NCI-H2029 treated with DMSO at 0.1 percent for 48 hours (cell line): ENCODE measurements at regions not wholly inside any gene's neighbourhood (a gene's known extent, or its start where the extent isn't known, plus 50 kb on each side); places are given as distances from the start of the nearest gene placed in this dataset.
"Not testable (repeated sequence)": the region's sequence is repeated elsewhere in the genome, so short reads cannot be mapped to it uniquely, and the experiment has no call there.

Experiments
- DNase-seq: peaks from one replicate; lab custom pipeline; 2025; lab: John Stamatoyannopoulos, UW

DNA sequence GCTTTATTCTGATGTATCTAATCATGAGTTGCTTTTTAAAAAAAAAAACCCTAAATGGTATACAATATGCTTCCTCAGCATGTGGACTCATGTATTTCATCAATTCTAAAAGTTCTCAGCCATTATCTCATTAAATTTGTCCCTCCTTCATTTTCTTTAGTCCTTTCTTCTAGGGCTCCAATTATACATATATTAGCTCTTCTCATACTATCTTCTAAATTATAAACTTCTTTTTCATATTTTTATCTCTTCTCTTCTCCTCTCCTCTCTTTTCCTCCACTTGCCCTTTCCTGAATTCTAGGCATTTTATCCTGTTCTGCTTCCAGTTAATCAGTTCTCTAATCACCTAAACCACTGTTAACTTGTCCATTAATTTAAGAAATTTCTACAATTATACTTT, 55.0 kb upstream of the IL33 start:
- no peak for DNase-seq

DNA sequence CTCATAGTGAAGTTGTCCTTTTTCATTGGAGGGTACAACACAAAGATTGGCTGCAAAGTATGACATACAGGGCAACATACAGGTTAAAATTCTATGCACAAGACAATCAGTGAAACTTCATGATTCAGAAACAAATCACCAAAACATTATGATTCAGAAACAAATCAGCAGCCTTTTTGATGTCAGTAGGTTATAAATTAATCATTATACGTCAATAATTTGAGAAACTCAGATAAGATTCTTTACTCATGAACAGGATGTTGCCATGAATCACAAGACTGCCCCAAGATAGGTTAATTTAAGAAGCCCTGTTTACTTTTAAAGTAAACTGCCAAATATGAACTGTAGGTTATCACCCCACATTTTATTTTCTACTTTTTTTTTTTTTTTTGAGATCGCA, 62.2 kb upstream of the IL33 start:
- no peak for DNase-seq

DNA sequence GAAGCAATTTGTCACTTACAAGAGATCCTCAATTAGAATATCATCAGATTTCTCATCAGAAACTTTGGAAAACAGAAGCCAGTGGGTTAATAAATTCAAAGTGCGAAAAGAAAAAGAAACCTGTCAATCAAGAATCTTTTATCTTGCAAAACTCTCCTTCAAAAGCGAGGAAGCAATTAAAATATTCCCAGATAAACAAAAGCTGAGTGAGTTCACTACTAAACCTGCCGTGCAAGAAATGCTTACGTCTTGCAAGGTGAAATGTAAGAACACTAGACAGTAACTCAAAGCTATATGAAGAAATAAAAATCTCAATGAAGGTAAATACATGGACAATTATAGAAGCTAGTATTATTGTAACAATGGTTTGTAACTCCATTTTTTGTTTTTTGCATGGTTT, 62.8 kb upstream of the IL33 start:
- no peak for DNase-seq

DNA sequence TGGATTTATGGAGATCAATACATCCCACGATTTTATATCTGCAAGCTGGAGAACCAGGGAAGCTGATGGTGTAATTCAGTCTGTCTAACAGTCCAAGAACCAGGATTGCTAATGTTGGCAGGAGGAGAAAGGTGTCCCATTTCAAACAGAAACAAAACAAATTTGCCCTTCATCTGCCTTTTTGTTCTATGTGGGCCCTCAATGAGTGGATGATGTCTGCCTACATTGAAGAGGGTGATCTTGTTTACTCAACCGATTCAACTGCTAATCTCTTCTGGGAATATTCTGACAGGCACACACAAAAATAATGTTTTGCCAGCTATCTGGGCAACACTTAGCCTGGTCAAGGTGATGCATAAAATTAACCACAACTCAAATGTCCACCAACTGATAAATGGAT, 65.1 kb upstream of the IL33 start:
- peak; percentile 76 for DNase-seq

DNA sequence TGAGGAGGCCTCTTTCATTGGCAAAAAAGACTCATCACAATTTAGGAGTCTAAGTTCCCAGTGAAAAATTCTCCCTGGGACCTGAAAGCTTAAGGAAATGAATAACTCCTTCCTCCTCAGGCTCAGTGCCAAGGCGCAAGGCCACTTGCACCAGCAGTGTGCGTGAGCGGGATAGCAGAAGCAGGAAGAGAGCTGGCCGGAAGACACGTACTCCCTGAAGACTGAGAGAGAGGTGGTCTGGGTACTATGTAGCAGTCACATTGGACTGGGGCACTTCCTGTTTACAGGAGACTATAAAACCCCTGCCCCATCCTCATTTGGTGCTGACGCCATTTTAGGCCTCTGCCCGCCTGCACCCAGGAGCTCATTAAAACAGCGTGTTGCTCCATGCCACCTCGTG, 66.3 kb upstream of the IL33 start:
- no peak for DNase-seq

DNA sequence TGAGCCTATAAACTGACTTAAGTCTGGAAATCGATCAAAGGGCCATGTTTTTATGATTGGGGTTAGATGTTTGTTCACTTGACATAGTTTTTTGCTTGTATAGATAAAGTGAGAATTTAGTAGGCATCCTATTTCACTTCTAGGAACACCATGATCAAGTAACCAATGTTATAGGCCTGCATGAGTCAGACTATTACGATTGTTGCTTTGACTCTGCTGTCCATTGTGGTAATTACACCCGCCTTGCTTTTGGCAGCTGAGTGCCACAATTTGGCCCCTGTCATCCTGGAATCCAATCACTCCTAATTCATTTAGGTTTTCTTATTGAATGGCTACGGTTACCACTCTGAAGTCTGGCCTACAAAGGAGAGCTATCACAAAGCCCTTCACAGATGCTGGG, 67.8 kb upstream of the IL33 start:
- no peak for DNase-seq

DNA sequence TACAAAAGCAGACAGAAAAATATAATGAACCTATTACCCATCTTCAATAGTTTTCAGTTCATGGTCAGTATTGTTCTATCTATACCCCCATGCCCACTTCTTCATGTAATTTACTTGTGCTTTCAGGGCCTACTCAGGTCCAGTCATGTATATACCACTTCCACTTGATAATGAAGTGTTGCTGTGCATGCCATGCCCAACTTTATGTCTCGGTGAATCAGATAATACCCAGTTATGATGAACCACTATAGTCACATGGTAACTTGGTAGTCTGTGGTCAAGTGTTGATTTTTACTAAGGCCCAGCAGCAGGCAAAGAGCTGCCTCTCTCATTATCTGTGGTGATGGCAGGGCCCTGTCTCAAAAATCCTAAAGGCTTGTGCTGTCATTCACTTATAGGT, 70.7 kb upstream of the IL33 start:
- no peak for DNase-seq

DNA sequence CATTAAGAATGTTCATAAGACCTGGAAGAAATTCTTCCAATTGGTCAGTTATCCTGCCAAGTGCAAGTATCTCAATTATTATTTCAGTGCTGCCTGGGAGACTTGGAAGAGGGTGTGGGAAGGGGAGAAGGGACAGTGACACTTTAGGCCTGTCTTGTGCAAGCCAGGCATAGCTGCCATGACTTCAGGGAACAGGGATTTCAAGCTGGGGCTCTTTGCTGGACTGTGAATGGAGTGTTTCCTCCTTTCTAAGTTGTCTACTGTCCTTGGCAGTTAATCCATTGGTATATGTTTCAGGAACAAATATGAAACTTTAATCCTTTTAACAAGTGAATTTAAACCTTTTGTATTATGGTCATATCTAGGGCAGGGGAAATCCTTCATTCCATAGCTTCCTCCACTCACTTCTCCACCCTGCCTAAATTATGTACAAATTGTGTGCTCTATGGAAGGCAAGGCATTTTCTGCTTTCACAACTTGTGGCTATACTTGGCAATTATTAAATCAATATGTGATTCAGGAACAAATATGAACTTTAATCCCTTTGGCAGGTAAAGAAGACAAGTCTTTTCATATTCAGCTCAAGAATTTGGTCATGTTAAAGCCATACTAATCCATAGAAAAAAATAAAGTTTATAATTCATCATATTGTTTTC, 72.7 kb upstream of the IL33 start:
- no peak for DNase-seq

DNA sequence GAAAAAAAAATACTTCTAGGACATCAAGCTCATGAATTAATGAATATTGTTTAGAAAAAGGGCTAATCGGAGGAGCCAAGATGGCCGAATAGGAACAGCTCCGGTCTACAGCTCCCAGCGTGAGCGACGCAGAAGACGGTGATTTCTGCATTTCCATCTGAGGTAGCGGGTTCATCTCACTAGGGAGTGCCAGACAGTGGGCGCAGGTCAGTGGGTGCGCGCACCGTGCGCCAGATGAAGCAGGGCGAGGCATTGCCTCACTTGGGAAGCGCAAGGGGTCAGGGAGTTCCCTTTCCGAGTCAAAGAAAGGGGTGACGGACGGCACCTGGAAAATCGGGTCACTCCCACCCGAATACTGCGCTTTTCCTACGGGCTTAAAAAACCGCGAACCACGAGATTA, 79.8 kb upstream of the IL33 start:
- DNase-seq: not testable (repeated sequence)

DNA sequence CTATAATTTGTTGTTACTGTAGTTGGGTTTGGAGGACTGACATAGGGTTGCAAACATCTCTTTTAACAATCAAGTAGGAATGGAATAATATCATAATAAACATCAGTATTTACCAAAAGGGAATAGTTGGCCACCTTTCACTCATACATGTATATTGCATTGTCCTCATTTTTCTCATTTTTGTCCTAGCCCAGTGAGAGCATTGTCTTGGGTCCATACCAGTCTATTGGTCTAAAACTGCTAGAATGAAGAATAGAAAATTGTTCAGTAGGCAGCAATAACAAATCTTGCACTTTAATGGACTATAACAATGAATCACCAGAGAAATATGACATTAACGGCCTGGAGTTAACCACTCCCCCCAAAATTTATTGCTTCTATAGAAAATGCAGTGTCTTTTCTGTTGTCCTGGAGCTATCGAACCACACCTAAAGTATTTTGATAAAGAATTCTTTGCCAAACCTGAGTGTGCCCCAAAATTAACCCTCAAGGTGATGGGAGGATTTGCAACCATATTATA, 80.9 kb upstream of the IL33 start:
- no peak for DNase-seq

DNA sequence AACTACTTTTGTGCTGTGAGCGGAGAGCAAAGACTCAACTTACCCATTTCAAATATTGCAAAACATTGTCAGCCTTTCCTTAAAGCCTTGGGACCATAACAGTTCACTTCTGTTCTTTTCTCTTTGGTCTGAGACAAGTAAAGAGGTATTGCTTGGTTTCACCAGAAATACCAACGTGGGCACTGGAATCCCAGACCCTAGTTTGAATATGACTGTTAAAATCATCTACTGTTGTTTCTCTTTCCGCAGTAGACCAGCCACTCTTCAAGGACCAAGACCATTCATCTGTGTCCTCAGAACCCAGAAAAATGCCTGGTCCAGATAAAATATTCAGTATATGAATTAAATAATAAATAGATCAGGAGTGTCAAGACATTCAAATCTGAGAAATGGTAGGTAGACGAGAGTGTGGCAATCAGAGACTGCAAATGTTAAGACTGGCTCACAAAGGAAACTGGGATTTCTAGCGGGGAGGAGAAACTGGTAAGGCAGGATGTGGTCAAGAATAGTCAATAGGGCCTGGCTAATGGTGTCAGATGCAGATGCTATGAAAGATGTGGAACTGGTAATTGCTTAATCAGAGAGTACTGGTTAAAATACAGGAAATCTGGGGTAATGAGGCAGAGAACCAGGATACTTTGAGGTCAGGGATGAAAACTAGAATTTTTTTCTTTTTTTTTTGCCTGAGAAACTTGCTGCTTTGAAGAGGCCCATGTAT, 82.1 kb upstream of the IL33 start:
- no peak for DNase-seq

DNA sequence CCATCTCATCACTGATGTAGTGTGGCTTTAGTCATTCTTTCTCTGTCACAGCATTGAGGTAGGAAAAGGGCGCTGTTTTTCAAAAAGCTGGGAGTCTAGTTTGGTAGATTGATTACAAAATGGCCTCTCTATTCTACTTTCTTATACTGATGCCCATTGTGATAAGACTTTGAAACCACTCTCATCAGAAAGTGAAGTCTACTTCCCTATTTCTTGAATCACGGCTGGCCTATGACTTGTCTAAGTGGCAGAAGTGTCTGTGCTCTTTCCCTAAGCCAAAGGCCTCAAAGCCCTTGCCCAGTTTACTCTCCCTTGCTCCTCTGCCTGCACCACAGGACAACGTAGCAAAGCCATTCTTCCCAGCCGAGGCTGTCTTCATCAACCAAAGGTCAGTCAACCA, 83.0 kb upstream of the IL33 start:
- DNase-seq: no peak

DNA sequence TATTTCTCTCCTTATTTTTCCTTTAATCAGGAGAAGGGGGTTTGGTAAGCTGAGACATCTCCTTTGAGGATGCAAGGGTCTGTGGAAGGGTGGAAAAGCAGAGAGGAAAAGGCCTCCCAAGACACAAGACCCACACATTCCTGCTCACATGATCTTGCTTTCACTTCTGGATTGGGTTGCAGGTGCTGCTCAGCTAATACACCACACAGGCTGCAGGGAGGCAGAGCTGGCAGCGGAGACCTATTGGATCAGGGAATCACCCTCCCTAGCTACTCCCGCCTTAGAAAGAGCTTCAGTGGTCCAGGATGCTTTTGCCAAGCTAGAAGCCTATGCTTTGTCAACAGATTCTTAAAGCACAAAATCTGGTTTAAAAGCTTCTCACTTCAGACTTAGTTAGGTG, 87.6 kb upstream of the IL33 start:
- DNase-seq: no peak

DNA sequence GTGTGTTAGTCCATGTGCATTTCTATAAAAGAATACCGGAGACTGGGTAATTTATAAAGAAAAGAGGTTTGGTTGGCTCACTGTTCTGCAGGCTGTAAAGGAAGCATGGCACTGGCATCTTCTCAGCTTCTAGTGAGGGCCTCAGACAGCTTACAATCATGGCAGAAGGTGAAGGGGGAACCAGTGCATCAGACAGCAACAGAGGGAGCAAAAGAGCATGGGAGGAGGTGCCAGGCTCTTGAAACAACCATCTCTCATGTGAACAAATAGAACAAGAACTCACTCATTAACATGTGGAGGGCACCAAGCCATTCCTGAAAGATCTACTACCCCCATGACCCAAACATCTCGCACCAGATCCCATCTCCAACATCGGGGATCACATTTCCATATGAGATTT, 89.2 kb upstream of the IL33 start:
- DNase-seq: no peak

DNA sequence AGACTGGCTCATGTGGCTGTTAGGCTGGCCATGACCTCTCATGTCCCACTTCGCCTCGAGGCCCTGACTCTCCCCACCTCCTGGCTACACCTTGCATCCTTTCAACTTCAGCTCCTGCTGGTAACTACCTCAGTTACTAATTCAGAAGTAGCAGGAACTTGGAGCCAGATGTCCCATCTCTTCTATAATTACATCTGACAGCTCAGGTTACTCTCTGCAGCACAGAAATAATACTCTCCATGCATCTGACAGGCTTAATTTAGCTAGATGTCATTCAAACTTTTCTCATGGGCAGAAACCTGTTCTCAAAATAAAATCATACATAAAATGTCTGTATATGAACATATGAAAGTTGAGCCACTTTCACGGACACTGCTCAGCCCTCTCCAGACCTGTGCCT, 92.2 kb upstream of the IL33 start:
- DNase-seq: no peak

DNA sequence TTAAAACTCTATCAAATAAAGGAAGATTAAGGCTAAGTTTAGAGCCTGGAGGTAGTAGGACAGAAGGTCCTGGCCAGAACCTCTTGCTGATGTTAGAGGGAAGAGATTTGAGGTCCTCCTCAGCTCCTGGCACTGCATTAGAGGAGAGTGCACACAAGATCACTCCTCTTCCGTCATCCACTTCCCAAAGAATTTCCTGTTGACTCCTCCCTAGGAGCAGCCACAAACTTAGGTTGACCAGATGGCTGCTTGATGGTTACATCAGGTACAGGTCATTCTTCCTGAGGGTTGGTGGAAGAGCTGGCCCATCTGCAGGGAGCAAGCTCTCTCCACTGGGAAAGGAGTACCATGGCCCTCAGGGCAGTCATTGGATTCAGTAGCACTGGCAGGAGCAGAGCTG, 93.9 kb upstream of the IL33 start:
- no peak for DNase-seq

DNA sequence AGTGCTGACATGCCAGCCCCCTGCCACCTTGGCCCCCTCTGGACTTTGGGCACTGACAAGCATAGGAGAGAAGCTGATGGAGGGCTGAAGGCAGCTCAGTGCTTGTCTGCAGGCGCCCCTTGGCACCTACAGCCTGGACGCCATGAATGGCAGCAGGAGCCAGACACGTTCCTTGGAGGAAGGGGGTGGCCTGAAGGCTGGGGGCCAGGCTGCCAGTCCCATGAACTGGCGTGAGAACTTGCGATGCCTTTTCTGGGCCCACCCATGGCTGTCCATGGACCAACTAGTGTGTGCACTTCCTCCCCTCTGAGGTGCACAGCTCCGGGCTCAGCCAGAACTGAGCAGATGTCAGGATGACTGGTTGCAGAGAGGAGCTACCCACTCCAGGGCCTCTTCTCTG, 99.0 kb upstream of the RANBP6 start:
- DNase-seq: no peak

DNA sequence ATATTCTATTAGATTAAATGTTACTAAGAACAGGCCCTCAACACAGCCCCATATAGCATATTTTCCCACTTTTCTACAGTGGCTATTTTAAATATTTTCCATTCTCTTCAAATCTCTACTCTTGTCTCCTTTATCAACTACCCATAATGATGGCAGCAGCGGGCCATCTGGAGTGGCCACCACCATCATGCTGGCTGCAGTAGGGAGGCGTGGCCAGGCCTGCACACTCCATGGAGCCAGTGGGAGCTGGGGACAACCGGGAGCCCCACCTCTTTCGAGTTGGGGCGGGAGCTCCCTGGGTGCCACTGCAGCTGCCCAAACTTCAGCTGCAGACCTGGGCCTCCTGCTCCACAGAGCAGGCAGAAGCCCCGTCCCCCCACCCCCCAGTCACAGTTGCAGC, 98.4 kb upstream of the RANBP6 start:
- DNase-seq: no peak

DNA sequence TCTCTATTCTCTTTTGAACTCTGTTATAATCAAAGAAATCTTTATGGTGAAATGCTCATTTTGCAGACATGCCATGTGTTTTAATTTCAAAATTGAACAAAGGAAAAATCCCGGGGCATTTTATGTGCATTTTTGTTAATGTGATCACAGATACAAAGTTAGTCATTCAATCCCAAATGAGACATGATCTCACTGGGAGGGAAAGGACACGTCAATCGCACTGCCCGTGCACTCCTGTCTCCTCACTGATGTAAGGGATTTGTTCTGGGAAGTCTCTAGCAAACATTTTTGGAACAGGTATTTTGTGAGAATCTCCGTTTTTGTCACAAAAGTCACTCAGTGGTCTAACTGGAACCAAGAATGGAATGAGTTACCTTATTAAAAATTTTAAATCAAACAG, 97.9 kb upstream of the RANBP6 start:
- no peak for DNase-seq

DNA sequence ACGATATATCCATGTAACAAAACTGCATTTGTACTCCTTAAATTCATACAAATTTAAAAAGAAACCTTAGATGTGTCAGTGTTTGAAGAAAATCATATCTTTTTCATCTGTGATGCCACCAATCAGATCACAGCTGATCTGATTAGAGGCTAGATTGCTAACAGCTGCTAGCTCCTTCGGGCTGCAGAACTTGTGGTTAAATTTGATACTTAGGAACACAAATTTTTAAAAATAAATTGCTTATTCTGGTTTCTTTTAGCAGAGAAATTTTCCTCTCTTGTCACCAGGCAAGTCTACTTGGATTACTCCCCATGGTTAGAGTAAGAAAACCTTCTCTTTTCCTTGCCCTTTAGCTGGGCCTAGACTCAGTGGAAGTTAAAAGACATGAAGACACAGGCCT, 94.6 kb upstream of the RANBP6 start:
- DNase-seq: no peak

DNA sequence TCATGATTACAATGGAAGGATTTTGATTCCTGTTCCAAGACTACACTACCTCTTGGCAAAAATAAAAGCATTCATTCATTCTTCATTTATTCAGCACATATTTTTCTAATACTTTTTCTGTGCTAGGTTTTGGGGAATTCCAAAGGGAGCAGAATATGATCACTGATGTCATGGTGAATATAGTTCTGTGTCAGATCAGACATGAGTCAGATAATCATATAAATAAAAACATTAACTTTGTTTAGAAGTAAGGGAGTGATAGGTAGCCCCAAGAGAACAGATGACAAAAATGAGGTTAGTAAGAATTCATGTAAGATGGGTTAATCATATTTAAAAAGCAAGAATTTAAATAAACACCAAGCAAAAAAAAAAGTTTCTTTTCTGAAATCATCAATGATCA, 94.1 kb upstream of the RANBP6 start:
- DNase-seq: no peak

DNA sequence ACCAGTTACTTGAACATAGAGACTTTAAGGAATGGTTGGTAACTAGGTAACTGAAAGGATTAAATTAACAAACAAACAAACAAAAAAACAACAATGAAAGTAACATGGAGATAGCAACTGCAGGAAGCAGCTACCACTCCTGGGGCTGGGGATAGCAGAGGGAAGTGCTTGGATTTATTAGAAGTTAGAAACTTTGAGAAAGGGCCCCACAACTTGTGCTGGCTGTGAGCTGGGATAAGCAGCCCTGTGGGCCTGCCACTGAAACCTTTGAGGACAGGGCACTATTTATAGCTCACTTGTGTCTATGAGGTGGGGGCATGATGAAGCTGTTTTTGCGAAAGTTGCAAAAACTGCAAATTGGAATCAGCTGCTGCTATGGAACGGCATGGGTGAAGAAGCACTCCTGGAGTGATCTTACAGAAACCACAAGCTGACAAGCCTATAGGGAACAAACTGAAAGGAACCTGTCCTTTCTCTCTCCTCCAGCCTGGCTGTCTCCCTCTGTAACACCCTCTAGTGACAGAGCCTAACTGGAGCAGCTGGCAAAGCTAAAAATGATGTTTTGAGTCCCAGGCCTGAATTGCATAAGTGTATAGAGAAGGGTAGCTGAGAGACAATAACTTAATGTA, 91.4 kb upstream of the RANBP6 start:
- no peak for DNase-seq

DNA sequence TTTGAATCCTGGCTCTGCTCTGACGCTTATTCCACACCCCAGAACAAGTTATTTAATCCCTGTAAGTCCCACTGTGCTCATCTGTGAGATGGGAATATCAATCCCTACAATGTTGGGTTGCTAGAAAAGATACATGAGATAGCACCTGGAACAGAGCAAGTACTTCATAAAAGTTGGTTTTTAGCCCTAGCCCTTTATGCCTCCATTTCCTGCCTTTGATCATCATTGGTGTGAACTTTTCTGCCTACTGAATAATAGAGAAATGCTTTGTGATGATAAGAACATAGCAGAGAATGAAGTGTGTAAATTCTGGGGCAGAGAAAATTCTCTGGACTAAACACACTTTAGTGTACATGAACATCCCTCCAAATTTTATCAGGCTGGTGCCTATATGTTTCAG, 90.3 kb upstream of the RANBP6 start:
- no peak for DNase-seq

DNA sequence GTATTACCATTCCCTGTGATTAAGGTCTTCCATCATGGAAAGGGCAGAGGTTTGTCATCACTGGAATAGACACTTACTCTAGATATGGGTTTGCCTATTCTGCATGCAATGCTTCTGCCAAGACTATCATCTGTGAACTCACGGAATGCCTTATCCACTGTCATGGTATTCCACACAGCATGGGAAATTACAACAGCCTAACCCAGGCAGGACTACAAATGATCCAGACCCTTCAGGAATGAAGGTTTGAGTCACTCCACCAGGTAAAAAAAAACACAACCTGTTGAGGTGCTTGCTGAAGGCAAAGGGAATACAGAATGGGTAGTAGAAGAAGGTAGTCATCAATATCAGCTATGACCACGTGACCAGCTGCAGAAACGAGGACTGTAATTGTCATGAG, 89.0 kb upstream of the RANBP6 start:
- DNase-seq: not testable (repeated sequence)
